Colonic mucosa (tissue), 4 donors: ENCODE measurements at regions not wholly inside any gene's neighbourhood (a gene's known extent, or its start where the extent isn't known, plus 50 kb on each side); places are given as distances from the start of the nearest gene placed in this dataset.

Experiments
- DNase-seq: peaks from one replicate; pipeline ENCODE4 v3.0.0-alpha.2; 2020
- H3K27ac ChIP-seq: fragments of 200-600 bp; one replicate; pipeline ENCODE4 v1.8.0; 2021
- H3K27me3 ChIP-seq: fragments of 200-600 bp; one replicate; pipeline ENCODE4 v1.8.0; 2021
- H3K36me3 ChIP-seq: fragments of 200-600 bp; one replicate; pipeline ENCODE4 v1.8.0; 2021
- H3K4me1 ChIP-seq: fragments of 200-600 bp; one replicate; pipeline ENCODE4 v1.8.0; 2021; ENCODE audit warnings: mild to moderate bottlenecking
- H3K4me3 ChIP-seq: fragments of 200-600 bp; one replicate; pipeline ENCODE4 v1.8.0; 2021
- H3K9ac ChIP-seq, 2 donors: one replicate each; pipeline ENCODE4 v1.7.0; 2013; ENCODE audit warnings: control low read depth in 2 of 2, low read depth in 2 of 2, low read length in 2 of 2
- H3K9me3 ChIP-seq: fragments of 200-600 bp; one replicate; pipeline ENCODE4 v1.8.0; 2021
- CTCF ChIP-seq: fragments of 200-600 bp; IDR thresholded peaks from one replicate; pipeline ENCODE4 v1.8.0; 2022; ENCODE audit warnings: antibody characterized with exemption, mild to moderate bottlenecking
- intact Hi-C: fragments of 100-400 bp; cut with DNase I; formaldehyde crosslinking; loops from one replicate; pipeline ENCODE4 v1.14.1; 2022
- donor health status: healthy.
- donor health status: DM: no; HTN: no; CAD: no.
- donor health status: DM: no; HTN: no; CAD: no.

GRCh38 chr4:65007841-65008439 lies 598.7 kb upstream of the TECRL start:
- Histone ChIP-seq H3K27ac (no peak overlapping the region), H3K4me3 (no peak overlapping the region), H3K9ac (no peak overlapping the region), H3K4me1 (no peaks in the 10 kb centered on the region), H3K36me3 (no peaks in the 10 kb centered on the region), H3K9me3 (no peaks in the 10 kb centered on the region), H3K27me3 (no peaks in the 10 kb centered on the region)
- intact Hi-C loops, result no loop called here
- peak; percentile 27 for TF ChIP-seq CTCF
- DNase-seq, result no peak

- no peaks in the 10 kb centered on the region for H3K36me3 ChIP-seq
- DNase-seq, result no peak
- no peaks in the 10 kb centered on the region for H3K27me3 ChIP-seq
- H3K9ac ChIP-seq, result no peak overlapping the region
- no peak overlapping the region for H3K27ac ChIP-seq
- H3K4me1 ChIP-seq, result no peaks in the 10 kb centered on the region
- no peak overlapping the region for H3K4me3 ChIP-seq
- intact Hi-C loops, result no loop called here
- no peaks in the 10 kb centered on the region for H3K9me3 ChIP-seq
- TF ChIP-seq CTCF, result no peak
These were observed 565.9 kb upstream of the TECRL start for GRCh38 chr4:64975177-64975576.

- Histone ChIP-seq H3K36me3 (no peaks in the 10 kb centered on the region), H3K4me3 (no peak overlapping the region), H3K27me3 (no peaks in the 10 kb centered on the region), H3K9me3 (no peaks in the 10 kb centered on the region), H3K9ac (no peak overlapping the region), H3K27ac (no peak overlapping the region), H3K4me1 (no peaks in the 10 kb centered on the region)
- no peak for TF ChIP-seq CTCF
- DNase-seq, result no peak
- intact Hi-C loops, result no loop called here
These were observed 559.8 kb upstream of the TECRL start for GRCh38 chr4:64969081-64969480.

GRCh38 chr4:64967286-64967685 lies 558.0 kb upstream of the TECRL start:
- no peak for TF ChIP-seq CTCF
- no peak overlapping the region for H3K27ac ChIP-seq
- intact Hi-C loops, result no loop called here
- DNase-seq, result no peak
- H3K9ac ChIP-seq, result no peak overlapping the region
- H3K9me3 ChIP-seq, result no peaks in the 10 kb centered on the region
- no peaks in the 10 kb centered on the region for H3K36me3 ChIP-seq
- no peak overlapping the region for H3K4me3 ChIP-seq
- H3K27me3 ChIP-seq, result no peaks in the 10 kb centered on the region
- H3K4me1 ChIP-seq, result no peaks in the 10 kb centered on the region

GRCh38 chr4:64960516-64960915 lies 551.3 kb upstream of the TECRL start:
- H3K27ac ChIP-seq, result no peak overlapping the region
- intact Hi-C loops, result no loop called here
- DNase-seq, result no peak

More at GRCh38 chr4:64960516-64960915, 551.3 kb upstream of the TECRL start:
- no peak overlapping the region for H3K4me3 ChIP-seq
- no peaks in the 10 kb centered on the region for H3K4me1 ChIP-seq
- H3K9ac ChIP-seq, result no peak overlapping the region
- no peak for TF ChIP-seq CTCF
- H3K9me3 ChIP-seq, result no peaks in the 10 kb centered on the region
- H3K27me3 ChIP-seq, result no peaks in the 10 kb centered on the region
- H3K36me3 ChIP-seq, result no peaks in the 10 kb centered on the region
